MM.1S (cell line): ENCODE measurements at regions not wholly inside any gene's neighbourhood (a gene's known extent, or its start where the extent isn't known, plus 50 kb on each side); places are given as distances from the start of the nearest gene placed in this dataset.

Experiments
- CTCF ChIP-seq: fragments of 300-600 bp; sonication (generic); IDR thresholded peaks from 2 replicates; pipeline ENCODE4 v1.5.1; 2016; ENCODE audit warnings: antibody characterized with exemption, low read length, mixed read lengths
- EZH2 ChIP-seq: fragments of 300-600 bp; sonication (generic); optimal IDR thresholded peaks from 2 replicates; pipeline ENCODE3; 2017; ENCODE audit warnings: low read depth, mild to moderate bottlenecking, antibody characterized with exemption, low read length, mixed read lengths
- EZH2phosphoT487 ChIP-seq: fragments of 300-600 bp; sonication (generic); IDR thresholded peaks from 2 replicates; pipeline ENCODE4 v1.6.1; 2018; ENCODE audit warnings: antibody characterized with exemption, low read length

GRCh38 chr10:108598831-108599230 is 1324.5 kb downstream of the XPNPEP1 start:
- TF ChIP-seq CTCF, result no peak
- no peak for TF ChIP-seq EZH2
- no peak for TF ChIP-seq EZH2phosphoT487
